PC-3 (cell line): ENCODE measurements at regions not wholly inside any gene's neighbourhood (a gene's known extent, or its start where the extent isn't known, plus 50 kb on each side); places are given as distances from the start of the nearest gene placed in this dataset.
A peak's percentile ranks its signal among the peaks of the same experiment; 100 is the strongest.

Experiments used
- CTCF ChIP-seq: fragments of 300-600 bp; sonication (generic); conservative IDR thresholded peaks from 2 replicates; pipeline ENCODE4 v1.5.1; 2017; ENCODE audit warnings: antibody characterized with exemption, low read depth, mild to moderate bottlenecking, low read length
- EZH2 ChIP-seq: fragments of 300-600 bp; sonication (generic); IDR thresholded peaks from one replicate; pipeline ENCODE4 v1.6.1; 2017; ENCODE audit warnings: antibody characterized with exemption, mild to moderate bottlenecking, low read length; ENCODE audit not compliant: unreplicated experiment
- EZH2phosphoT487 ChIP-seq: fragments of 300-600 bp; sonication (generic); IDR thresholded peaks from 2 replicates; pipeline ENCODE4 v1.6.1; 2018; ENCODE audit warnings: mild to moderate bottlenecking, antibody characterized with exemption, low read length, borderline replicate concordance

GRCh38 chr19:28710278-28710677 is 502.7 kb downstream of the UQCRFS1 start:
- TF ChIP-seq EZH2 (no peak), CTCF (peak; percentile 70), EZH2phosphoT487 (no peak)
